MM.1S (cell line): ENCODE measurements at regions not wholly inside any gene's neighbourhood (a gene's known extent, or its start where the extent isn't known, plus 50 kb on each side); places are given as distances from the start of the nearest gene placed in this dataset.

Experiments used
- DNase-seq: peaks from one replicate; pipeline ENCODE4 v3.0.0-alpha.2; 2015
- H2AFZ ChIP-seq: fragments of 300-600 bp; sonication (generic); 2 replicates; pipeline ENCODE4 v1.6.0; 2016; ENCODE audit warnings: antibody characterized with exemption, low read length
- H3F3A ChIP-seq: fragments of 300-600 bp; sonication (generic); 2 replicates; pipeline ENCODE4 v1.6.1; 2016; ENCODE audit warnings: mild to moderate bottlenecking, antibody characterized with exemption, low read length, moderate library complexity, mixed read lengths; ENCODE audit not compliant: insufficient read depth
- H3K27ac ChIP-seq: fragments of 300-600 bp; sonication (generic); 2 replicates; pipeline ENCODE4 v1.5.1; 2016; ENCODE audit warnings: mild to moderate bottlenecking, low read length
- H3K27me3 ChIP-seq: fragments of 300-600 bp; sonication (generic); replicated peaks from 2 replicates; pipeline ENCODE4 v1.6.0; 2016; ENCODE audit warnings: low read length; ENCODE audit not compliant: insufficient read depth
- H3K36me3 ChIP-seq: fragments of 300-600 bp; sonication (generic); replicated peaks from 2 replicates; pipeline ENCODE4 v1.6.1; 2016; ENCODE audit warnings: mild to moderate bottlenecking, low read length, mixed read lengths; ENCODE audit not compliant: insufficient read depth
- H3K4me1 ChIP-seq: fragments of 300-600 bp; sonication (generic); 2 replicates; pipeline ENCODE4 v1.6.1; 2016; ENCODE audit warnings: low read length, mixed read lengths
- H3K4me2 ChIP-seq: fragments of 300-600 bp; sonication (generic); 2 replicates; pipeline ENCODE4 v1.6.0; 2016; ENCODE audit warnings: low read depth, low read length
- H3K4me3 ChIP-seq: fragments of 300-600 bp; sonication (generic); 2 replicates; pipeline ENCODE4 v1.5.1; 2016; ENCODE audit warnings: low read length, mixed read lengths
- H3K79me2 ChIP-seq: fragments of 300-600 bp; sonication (generic); 2 replicates; pipeline ENCODE4 v1.6.1; 2016; ENCODE audit warnings: mixed run types, low read length, mixed read lengths
- H3K9ac ChIP-seq: fragments of 300-600 bp; sonication (generic); 2 replicates; pipeline ENCODE4 v1.6.1; 2016; ENCODE audit warnings: low read length, mixed read lengths
- H3K9me2 ChIP-seq: fragments of 300-600 bp; sonication (generic); replicated peaks from 2 replicates; pipeline ENCODE4 v1.6.1; 2016; ENCODE audit warnings: mild to moderate bottlenecking, low read length, mixed read lengths; ENCODE audit not compliant: insufficient read depth
- H3K9me3 ChIP-seq: fragments of 300-600 bp; sonication (generic); replicated peaks from 2 replicates; pipeline ENCODE4 v1.6.1; 2016; ENCODE audit warnings: mild to moderate bottlenecking, low read length, mixed read lengths; ENCODE audit not compliant: insufficient read depth
- H4K20me1 ChIP-seq: fragments of 300-600 bp; sonication (generic); 2 replicates; pipeline ENCODE4 v1.6.1; 2016; ENCODE audit warnings: mild to moderate bottlenecking, low read length, moderate library complexity, mixed read lengths; ENCODE audit not compliant: insufficient read depth
- EZH2 ChIP-seq: fragments of 300-600 bp; sonication (generic); optimal IDR thresholded peaks from 2 replicates; pipeline ENCODE3; 2017; ENCODE audit warnings: low read depth, mild to moderate bottlenecking, antibody characterized with exemption, low read length, mixed read lengths
- EZH2phosphoT487 ChIP-seq: fragments of 300-600 bp; sonication (generic); IDR thresholded peaks from 2 replicates; pipeline ENCODE4 v1.6.1; 2018; ENCODE audit warnings: antibody characterized with exemption, low read length
- TF ChIP-seq, protein P1 (sequence below): fragments of 300-600 bp; sonication (generic); IDR thresholded peaks from 2 replicates; pipeline ENCODE4 v1.5.1; 2016; ENCODE audit warnings: antibody characterized with exemption, low read length, mixed read lengths

GRCh38 chr9:73525350-73525749 is 373.7 kb downstream of the ANXA1 start:
- Histone ChIP-seq H3K27ac (no peak overlapping the region), H3K9me2 (no peaks in the 10 kb centered on the region), H4K20me1 (no peaks in the 10 kb centered on the region), H3K79me2 (no peaks in the 10 kb centered on the region), H3K4me1 (no peaks in the 10 kb centered on the region), H3K9ac (no peak overlapping the region), H3F3A (no peaks in the 10 kb centered on the region), H3K4me3 (no peak overlapping the region), H3K27me3 (no peaks in the 10 kb centered on the region), H2AFZ (no peak overlapping the region), H3K4me2 (no peak overlapping the region), H3K9me3 (no peaks in the 10 kb centered on the region), H3K36me3 (no peaks in the 10 kb centered on the region)
- DNase-seq = no peak
- TF ChIP-seq EZH2phosphoT487 (no peak), EZH2 (no peak)
- TF ChIP-seq, protein P1, sequence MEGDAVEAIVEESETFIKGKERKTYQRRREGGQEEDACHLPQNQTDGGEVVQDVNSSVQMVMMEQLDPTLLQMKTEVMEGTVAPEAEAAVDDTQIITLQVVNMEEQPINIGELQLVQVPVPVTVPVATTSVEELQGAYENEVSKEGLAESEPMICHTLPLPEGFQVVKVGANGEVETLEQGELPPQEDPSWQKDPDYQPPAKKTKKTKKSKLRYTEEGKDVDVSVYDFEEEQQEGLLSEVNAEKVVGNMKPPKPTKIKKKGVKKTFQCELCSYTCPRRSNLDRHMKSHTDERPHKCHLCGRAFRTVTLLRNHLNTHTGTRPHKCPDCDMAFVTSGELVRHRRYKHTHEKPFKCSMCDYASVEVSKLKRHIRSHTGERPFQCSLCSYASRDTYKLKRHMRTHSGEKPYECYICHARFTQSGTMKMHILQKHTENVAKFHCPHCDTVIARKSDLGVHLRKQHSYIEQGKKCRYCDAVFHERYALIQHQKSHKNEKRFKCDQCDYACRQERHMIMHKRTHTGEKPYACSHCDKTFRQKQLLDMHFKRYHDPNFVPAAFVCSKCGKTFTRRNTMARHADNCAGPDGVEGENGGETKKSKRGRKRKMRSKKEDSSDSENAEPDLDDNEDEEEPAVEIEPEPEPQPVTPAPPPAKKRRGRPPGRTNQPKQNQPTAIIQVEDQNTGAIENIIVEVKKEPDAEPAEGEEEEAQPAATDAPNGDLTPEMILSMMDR = no peak

- H3K79me2 ChIP-seq = no peaks in the 10 kb centered on the region
- no peak overlapping the region for H3K4me3 ChIP-seq
- H3K9me2 ChIP-seq = no peaks in the 10 kb centered on the region
- no peaks in the 10 kb centered on the region for H3K9me3 ChIP-seq
- H2AFZ ChIP-seq = no peak overlapping the region
- TF ChIP-seq EZH2 (no peak), EZH2phosphoT487 (no peak)
- TF ChIP-seq, protein P1 = no peak
- H3K4me2 ChIP-seq = no peak overlapping the region
- H3K27ac ChIP-seq = no peak overlapping the region
- H4K20me1 ChIP-seq = no peaks in the 10 kb centered on the region
- no peaks in the 10 kb centered on the region for H3F3A ChIP-seq
- no peaks in the 10 kb centered on the region for H3K36me3 ChIP-seq
- H3K9ac ChIP-seq = no peak overlapping the region
- no peaks in the 10 kb centered on the region for H3K4me1 ChIP-seq
- no peaks in the 10 kb centered on the region for H3K27me3 ChIP-seq
- no peak for DNase-seq
Observed at GRCh38 chr9:73527521-73527920, 375.9 kb downstream of the ANXA1 start.

- no peaks in the 10 kb centered on the region for H3K79me2 ChIP-seq
- H3K4me3 ChIP-seq = no peak overlapping the region
- H3F3A ChIP-seq = no peaks in the 10 kb centered on the region
- H3K4me2 ChIP-seq = no peak overlapping the region
- TF ChIP-seq EZH2 = no peak
- no peak for TF ChIP-seq EZH2phosphoT487
- TF ChIP-seq, protein P1 = no peak
- no peak overlapping the region for H3K9ac ChIP-seq
- no peak overlapping the region for H2AFZ ChIP-seq
- H4K20me1 ChIP-seq = no peaks in the 10 kb centered on the region
- H3K27ac ChIP-seq = no peak overlapping the region
- no peaks in the 10 kb centered on the region for H3K4me1 ChIP-seq
- DNase-seq = no peak
- H3K9me3 ChIP-seq = no peaks in the 10 kb centered on the region
- H3K36me3 ChIP-seq = no peaks in the 10 kb centered on the region
- H3K9me2 ChIP-seq = no peaks in the 10 kb centered on the region
- no peaks in the 10 kb centered on the region for H3K27me3 ChIP-seq
Observed at GRCh38 chr9:73528926-73529325, 377.3 kb downstream of the ANXA1 start.
